ENCODE measurements at regions not wholly inside any gene's neighbourhood (a gene's known extent, or its start where the extent isn't known, plus 50 kb on each side); places are given as distances from the start of the nearest gene placed in this dataset.

DNA sequence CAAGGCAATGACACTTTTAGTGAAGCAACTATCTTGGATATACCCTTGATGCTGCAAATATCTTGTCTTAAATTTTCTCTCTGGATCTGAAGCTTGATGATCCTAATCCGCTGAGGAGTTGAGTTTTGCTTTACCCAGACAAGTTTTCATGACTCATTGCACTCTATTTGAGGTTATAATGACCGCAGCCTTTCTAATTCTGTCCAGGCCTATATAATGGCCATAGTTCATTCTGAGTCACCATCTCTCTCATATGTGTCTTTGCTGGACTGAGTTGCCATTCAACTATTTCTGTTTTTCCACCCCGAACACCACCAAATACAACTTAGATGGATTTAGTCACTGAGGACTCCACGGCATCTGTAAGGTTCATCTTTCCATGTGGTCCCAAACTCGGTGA lies 802.1 kb upstream of the FAM98A start:
- DNase-seq (ENCODE audit: low spot score), result peak; percentile 45

DNA sequence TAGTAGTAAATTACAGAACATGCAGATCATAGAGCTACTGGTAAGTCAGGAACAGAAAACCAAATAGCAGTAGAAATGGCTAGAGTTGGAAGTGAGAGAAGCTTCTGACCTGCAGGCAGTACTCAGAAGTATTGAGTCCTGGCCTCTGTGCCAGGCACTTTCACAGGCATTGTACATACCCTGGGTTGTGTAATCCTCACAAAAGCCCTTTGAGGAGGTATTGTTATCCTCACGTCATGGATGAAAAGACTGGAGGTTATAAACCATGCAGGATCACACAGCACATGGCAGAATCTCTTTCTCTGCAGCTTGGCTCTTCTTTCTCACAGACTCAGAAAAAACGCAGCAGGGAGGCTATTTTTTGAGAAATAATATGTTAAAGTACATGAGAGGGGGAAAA lies 789.3 kb upstream of the FAM98A start:
- DNase-seq (ENCODE audit: low spot score), result no peak

DNA sequence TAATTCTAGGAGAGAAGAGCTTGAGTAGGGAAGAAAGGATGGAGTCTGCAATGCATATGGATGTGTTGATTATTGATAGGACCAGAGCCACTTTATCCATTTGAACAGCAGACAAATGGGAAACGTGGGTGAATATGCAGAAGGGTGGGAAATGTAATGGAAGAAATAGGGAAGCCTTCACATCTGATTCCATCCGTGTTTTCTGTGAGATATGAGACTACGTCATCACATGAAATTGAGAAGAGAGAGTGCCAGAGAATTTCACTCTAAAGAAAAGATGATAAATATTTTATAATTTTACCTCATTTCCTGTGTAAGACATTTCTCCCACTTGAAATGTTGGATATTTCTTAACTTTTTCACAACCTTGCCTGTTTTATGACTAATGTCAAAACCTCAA lies 788.4 kb upstream of the FAM98A start:
- no peak for DNase-seq (ENCODE audit: low spot score)

DNA sequence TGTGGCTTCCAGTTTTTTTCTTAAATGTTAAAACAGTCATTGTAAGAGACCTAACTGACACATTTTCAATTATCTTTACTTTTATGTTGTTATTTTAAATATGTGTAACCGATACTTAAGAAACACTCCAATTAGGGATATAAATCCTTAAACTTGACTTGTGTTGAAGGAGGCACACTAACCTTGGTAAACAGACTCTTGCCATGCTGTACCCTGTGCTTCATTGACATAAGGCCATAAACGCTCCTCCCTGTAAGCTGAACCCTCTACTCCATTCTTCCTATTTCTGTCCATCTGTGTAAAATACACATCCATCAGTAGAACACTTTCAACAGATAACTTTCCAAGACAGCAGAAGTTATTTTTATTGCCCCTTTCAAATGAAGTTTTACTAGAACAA lies 780.5 kb upstream of the FAM98A start:
- DNase-seq (ENCODE audit: low spot score), result no peak

DNA sequence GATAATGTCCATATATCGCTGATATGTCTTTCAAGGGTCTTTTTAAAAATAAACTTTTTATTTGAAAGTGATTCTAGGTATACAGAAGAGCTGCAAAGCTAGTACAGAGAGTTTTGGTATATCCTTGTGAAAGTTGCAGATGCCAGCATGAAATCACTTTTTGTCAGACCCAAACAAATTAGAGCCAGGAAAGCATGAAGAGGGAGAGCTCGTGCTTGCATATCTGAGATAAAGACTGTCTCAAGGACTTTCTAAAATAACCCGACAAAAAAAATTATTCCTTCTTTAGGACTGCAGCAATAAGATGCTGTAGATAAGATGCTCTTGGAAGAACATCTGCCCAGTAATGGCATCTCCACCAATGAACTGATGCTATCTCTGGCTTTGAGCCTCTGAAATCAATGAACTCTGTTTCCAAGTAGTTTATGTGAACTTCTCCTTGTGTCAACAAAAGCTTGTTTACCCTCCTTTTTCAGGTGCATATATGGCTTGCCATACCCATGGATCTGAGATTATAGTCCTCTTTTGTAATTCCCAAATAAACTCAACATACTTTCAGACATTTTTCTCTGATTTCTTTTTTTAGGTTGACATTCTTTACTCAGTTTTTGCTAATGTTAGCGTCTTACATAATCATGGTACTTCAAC lies 774.6 kb upstream of the FAM98A start:
- no peak for DNase-seq (ENCODE audit: low spot score)

DNA sequence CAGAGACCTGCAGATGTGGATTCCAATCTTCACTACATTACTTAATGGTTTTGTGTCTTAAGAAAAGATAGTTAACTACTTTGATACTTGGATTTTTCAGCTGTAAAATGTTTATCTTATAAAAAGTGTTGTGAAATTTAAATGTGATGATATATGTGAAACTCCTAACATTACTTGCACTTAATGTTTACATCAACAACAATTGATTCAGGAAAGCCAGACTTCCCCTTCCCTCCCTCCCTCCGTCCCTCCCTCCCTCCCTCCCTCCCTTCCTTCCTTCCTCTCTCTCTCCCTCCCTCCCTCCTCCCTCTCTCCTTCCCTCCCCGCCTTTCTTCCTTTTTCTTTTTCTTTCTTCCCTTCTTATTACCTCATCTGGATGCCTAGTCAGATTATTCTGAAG lies 773.9 kb upstream of the FAM98A start:
- DNase-seq (ENCODE audit: low spot score), result no peak

DNA sequence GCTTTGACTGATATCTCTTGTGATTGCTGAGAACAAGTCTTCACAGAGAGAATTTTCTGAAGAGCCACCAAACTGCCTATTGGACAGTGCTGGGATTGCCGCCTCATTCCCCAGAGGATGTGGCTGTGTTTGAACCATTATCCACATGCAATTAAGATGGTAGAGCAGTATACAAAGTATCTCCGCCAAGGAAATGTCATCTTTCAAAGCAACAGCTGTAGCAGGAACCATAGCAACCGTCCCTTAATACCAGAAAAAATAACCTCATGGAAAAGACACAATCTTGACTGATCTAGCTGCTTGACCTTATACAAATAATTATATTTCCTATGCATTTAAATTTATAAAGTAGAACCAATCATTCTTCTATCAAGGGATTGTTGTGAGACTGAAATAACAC lies 772.6 kb upstream of the FAM98A start:
- no peak for DNase-seq (ENCODE audit: low spot score)

DNA sequence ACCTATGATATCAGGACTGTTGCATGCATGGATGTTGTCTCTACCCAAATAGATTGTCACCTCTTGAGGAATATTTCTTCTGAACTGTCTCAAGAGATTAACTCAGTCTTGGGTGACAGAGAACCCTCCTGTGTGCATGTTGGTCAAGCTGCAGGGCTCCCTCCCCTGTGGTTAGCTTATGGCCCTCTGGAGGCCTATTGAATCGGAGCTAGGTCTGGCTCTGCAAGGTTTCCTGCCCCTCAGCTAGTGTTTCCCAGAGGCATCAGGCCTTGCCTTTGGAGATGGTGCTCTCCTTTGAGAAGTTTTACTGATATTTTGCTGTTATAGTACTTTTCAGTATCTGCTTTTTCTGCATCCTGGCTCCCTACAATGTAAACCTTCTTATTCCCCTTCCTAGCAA lies 769.2 kb upstream of the FAM98A start:
- no peak for DNase-seq (ENCODE audit: low spot score)

DNA sequence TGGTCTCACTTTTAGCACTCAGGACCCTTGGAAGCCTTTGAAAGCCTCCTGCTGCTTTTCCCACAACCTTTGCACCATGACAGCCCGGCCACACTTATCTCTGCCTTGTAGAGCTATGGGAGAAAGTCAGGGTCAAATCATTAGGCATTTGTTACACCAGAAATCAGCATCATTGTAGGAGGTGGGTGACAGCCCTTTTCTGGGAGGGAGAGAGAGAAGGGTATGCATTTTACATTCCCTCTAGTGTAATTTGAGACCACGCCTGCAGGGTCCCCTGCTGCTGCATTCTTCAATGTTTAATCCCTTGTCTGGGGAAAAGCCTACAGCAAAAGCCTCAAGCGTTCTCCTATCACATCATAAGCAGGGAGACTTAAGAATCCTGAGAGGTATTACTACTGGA lies 766.8 kb upstream of the FAM98A start:
- no peak for DNase-seq (ENCODE audit: low spot score)

DNA sequence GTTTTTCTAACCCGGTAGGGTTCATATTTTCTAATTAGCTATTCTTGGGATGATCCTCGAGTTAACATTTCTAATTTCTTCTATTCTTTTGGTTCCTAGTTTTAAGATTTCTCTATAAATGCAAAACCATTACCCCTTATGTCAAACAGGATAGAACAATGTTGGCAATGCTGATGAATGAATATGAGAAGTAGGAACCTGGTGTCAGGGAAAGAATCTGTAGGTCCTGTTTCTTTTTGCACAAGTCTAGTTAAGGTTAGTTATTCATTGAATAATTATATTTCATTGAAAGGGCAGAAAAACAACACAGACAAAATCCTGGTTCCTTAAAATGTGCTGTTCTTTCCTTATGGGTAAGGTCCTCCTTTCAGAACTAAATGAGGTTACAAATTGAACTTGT lies 766.4 kb upstream of the FAM98A start:
- DNase-seq (ENCODE audit: low spot score), result no peak

DNA sequence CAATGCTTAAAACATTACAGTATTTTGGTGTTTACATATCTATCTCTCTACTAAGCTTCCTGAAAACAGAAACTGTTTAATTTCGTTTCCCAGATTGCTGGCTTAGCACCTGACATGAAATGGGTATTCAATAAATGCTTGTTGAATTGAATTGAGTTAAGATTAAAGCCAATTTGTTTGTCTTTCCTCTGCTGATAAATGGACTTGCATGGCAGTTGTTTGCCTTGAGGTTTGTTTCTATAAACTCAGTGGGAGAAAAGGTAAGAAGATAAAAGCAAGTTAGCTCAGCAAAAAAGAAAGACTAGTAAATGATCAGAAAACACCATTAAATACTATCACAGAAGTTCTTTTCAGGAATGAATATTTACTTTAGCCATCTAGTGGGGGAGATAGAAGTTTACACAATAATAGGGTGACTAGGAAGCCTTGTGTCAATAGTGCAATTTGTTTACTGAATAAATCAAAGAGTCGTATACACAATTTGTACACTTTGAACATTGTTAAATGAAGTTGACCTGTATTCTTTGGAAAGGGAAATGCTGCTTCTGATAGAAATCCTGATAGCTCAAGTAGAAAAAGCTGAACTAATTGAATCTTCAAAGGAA lies 754.5 kb upstream of the FAM98A start:
- DNase-seq (ENCODE audit: low spot score), result no peak

DNA sequence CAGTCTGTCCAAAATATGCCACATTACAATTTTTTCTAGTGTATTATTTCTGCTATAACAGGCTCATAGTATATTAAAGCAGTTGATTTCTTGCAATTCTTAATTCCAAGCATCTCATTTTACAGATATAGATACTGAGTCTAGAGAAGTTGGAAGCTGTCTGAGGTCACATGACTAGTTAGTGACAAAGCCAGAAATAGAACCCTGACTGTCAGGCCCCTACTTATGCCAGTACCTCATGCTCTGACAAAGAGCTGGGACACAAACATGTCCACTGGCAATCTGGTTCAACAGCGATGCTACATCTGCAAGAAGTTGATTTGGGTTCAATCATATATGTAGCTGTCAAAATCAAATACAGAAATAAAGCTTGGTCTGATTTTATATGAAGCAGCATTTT lies 750.4 kb upstream of the FAM98A start:
- DNase-seq (ENCODE audit: low spot score), result no peak

DNA sequence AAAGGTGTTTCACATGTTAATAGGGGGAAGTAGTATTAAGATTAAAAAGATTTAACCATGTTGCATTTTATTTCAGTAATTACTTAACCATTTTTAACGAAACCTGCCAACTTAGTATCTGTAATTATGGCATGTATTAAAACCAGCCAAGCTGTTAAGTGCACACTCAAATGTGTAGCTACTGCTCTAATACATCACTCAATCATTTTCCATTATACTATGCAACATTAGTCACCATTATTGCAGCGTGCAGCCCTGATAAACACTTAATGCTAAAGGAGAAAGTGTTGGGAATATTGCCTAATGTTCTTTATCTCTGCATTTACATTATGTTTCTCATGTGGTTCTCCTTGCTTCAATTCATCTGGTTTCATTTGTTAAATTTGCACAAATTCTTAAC lies 745.9 kb upstream of the FAM98A start:
- DNase-seq (ENCODE audit: low spot score), result no peak

DNA sequence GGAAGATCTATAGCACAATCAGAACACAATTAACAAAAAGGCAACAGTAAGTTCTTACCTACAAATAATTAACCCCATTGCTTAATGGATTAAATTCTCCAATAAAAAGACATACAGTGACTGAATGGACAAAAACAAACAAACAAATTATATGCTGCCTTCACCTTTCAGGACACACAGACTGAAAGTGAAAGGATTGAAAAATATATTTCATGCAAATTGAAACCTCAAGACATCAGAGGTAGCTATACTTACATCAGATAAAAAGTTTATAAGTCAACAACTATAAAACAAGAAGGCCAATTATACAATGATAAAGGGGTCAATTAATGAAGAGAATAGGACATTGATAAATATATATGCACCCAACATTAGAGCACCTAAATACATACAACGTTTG lies 741.2 kb upstream of the FAM98A start:
- DNase-seq (ENCODE audit: low spot score), result no peak

DNA sequence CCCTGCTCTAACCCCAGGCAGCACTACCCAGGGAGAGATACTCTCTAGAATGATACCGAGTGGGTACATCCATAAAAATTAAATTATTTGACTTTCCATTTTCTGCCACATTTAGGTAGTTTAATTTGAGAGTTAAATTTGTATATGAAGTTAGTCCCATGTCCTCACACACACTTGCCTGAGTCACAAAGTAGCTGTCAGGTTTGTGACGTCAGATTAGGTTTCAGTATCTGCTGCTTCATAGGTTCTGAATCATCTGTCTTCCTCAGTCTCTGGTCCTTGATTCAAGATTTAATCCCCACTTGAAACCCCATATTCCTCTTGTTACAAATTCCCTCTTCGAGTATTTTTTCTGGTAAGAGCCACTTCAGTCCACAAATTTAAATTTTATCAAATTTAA lies 738.6 kb upstream of the FAM98A start:
- peak; percentile 16 for DNase-seq (ENCODE audit: low spot score)

DNA sequence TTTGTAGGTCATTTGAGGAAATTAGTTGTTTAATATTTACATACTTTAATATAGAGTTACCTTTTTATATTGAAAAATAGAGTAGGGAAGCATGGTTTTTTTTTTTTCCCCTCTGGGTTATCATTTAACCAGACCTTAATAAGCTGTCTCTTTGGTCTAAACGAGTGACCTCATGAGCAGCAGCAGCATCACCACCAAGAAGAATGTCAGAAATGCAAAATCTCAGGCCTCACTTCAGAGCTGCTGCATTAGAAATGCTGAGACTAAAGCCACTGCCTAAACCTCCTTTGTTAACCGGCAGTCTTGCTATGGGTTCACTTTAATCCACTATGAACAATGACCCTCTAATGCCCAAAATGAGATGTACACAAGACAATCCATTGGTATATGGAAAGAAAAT lies 733.7 kb upstream of the FAM98A start:
- no peak for DNase-seq (ENCODE audit: low spot score)

DNA sequence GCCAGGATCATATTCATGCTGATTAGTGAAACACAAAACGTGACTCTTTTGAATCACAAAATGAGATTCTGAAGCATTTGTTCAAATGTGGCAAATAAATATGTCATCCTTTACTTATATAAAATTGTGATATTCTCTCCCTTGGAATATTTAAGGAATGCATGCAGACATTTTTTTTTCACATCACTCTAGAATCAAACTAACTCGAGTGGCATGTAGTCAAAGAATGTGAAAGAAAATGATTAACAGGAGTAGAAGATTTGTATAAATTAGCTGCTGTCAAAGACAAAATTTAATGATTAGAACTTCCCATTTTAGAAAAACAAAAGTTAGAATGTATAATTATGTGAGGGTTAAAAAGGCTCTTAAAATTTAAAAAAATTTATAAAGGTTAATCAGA lies 721.0 kb upstream of the FAM98A start:
- no peak for DNase-seq (ENCODE audit: low spot score)

DNA sequence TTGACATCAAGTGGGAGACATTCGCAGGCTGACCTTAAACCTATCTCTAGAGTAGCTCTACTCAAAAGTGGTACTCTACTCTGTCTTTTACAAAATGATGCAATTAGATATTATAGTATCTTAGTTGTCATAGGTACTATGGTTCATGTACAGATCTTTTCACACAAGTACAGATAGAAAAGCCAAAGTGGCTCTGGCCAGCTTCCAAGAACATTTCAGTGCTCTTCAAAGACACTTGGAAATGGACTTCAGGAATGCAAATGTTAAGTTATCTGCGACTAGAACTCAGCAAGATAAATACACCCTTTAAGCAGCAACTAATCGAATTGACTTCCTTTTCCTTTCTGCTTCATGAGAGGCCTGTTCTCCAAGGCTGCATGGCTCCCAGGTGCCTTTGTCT lies 718.7 kb upstream of the FAM98A start:
- no peak for DNase-seq (ENCODE audit: low spot score)

DNA sequence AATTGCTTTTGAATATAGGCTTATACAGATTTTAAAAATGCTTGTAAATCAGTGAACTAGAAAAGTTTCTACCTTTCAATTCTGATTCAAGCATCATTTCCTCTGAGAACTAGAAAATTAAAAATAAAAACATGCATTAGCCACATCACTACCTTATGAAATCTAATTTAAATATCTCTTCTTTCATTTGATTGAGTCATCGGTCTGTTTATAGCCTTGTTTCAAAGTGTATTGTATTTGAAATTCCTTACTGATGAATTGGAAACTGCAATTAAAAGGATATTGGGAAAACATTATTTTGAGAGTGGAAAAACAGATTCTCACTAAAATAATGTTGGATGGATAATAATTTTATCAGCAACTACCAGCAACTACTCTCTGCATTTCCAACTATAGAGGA lies 717.7 kb upstream of the FAM98A start:
- DNase-seq (ENCODE audit: low spot score), result no peak

DNA sequence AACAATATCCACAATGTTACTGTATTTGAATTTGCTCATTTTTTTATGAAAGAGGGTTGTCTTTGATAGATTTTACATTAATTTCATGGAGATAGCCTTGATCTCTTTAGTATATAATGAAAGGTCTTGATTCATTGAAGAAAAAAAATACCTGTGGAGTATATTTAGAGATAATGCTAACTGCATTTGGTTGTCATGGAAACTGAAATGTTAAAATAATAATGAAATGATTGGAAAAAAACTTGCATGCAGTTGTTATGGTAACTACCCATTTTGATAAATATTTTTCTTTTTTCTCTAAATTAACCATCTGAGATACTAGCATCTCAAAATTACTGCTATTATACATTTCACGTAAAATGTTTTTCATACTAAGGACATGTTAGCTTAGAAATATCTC lies 712.7 kb upstream of the FAM98A start:
- DNase-seq (ENCODE audit: low spot score), result no peak

DNA sequence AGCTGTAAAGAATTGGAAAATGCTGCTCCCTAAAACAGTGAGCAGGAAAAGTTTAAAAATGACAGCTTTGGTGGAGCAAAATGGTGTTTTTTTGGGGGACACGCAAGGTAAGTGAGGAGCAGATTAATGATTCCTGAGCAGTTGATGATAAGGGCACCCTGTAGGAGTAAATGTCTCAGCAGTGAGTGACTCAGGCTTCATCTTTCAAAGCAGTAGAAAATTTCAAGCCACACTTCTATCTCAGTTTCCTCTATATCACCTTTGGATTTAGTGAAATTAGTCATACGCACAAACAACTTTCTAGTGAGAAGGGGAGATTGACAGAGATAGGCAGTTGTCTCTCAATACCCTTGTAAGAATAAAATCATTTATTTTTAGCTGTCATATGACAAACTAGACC lies 709.0 kb upstream of the FAM98A start:
- DNase-seq (ENCODE audit: low spot score), result no peak

DNA sequence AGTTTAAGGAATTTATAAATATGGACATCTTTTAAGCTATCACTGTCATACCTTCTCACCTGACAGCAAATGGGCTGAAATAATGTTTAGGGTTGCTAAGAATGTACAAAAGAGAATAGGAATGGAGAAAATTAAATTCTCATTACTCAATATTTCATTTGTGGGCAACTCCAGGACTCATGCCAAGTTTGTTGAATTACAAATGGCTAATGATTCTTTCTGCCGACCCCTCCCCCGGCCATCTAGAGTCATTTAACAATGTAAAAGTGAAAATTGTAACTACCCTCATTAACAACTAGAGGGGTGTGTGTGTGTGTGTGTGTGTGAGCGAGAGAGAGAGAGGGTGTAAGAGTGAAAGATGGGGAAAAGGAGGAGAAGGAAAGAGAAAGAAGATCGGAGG lies 708.5 kb upstream of the FAM98A start:
- no peak for DNase-seq (ENCODE audit: low spot score)

DNA sequence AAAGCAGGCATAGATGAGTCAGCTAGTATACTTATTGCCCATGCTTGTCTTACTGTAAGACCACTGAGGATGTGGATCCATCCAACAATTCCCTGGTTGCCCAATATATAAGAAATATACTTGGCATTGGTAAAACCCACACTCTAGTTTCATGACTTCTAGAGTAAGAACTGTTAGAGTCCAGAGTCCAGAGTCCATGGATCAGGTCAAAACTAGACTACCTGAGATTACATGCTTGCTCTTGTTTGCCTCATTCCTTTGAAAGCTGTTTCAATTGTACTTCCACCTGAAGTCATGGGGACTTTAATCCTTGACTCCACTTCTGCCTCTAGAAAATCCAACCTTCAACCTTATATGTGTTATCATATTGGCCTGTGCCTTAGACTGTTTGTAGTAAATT lies 707.6 kb upstream of the FAM98A start:
- DNase-seq (ENCODE audit: low spot score), result no peak

DNA sequence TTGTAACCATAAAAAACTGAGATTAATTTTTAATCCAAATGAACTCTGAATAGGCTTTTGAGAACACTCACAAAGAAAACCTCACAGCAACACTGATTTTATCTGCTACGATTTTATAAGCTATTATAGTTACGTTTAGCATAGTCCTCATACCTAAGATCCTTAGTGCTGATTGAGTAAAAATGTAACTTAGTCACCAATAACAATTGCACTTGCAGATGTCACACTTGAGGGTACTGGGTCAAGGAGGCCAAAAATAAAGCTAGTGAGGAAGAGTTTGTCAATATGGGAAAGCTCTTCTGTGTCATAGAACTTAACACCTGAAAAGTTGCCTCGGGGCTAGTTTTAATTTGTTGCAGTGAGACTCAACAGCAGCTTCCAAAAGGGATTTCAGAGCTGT lies 706.5 kb upstream of the FAM98A start:
- no peak for DNase-seq (ENCODE audit: low spot score)

DNA sequence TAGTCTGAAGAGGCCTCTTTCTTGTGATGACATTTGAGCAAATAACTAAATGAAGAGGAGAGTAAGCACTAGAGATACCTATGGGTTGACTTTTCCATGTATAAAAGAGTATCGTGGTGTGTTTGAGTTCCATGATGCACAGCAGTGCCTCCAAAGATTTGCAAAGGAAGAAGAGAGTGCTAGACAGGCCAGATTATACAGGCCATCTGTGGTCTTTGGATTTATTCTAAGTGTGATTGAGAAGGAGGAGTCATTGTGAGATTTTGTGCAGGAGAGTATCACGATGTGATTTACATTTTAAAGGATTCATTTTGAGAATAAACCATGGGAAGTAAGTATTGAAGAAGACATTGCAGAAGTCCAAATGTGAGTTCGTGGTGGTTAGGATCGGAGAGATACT lies 695.9 kb upstream of the FAM98A start:
- DNase-seq (ENCODE audit: low spot score), result no peak
